GM23248 (cell line): ENCODE measurements at regions not wholly inside any gene's neighbourhood (a gene's known extent, or its start where the extent isn't known, plus 50 kb on each side); places are given as distances from the start of the nearest gene placed in this dataset.
"Not testable (repeated sequence)": the region's sequence is repeated elsewhere in the genome, so short reads cannot be mapped to it uniquely, and the experiment has no call there.

Experiments used
- DNase-seq: peaks from one replicate; pipeline ENCODE4 v3.0.0-alpha.2; 2015
- H2AFZ ChIP-seq: fragments of 200-600 bp; sonication (generic); 2 replicates; pipeline ENCODE4 v1.6.1; 2016; ENCODE audit warnings: antibody characterized with exemption
- H3F3A ChIP-seq: fragments of 200-600 bp; sonication (generic); 2 replicates; pipeline ENCODE4 v1.6.1; 2016; ENCODE audit warnings: mild to moderate bottlenecking, antibody characterized with exemption, mixed run types; ENCODE audit not compliant: insufficient read depth
- H3K27ac ChIP-seq: fragments of 200-600 bp; sonication (generic); 2 replicates; pipeline ENCODE4 v1.5.1; 2016; ENCODE audit warnings: mild to moderate bottlenecking
- H3K27me3 ChIP-seq: fragments of 200-600 bp; sonication (generic); replicated peaks from 2 replicates; pipeline ENCODE4 v1.6.1; 2016; ENCODE audit warnings: mild to moderate bottlenecking; ENCODE audit not compliant: insufficient read depth
- H3K36me3 ChIP-seq: fragments of 200-600 bp; sonication (generic); 2 replicates; pipeline ENCODE4 v1.6.1; 2016; ENCODE audit warnings: low read depth, mild to moderate bottlenecking
- H3K4me1 ChIP-seq: fragments of 200-600 bp; sonication (generic); 2 replicates; pipeline ENCODE4 v1.6.1; 2016; ENCODE audit warnings: mild to moderate bottlenecking; ENCODE audit not compliant: insufficient read depth
- H3K4me2 ChIP-seq: fragments of 200-600 bp; sonication (generic); one replicate; pipeline ENCODE4 v1.6.1; 2016; ENCODE audit warnings: mild to moderate bottlenecking; ENCODE audit not compliant: unreplicated experiment
- H3K4me3 ChIP-seq: fragments of 200-600 bp; sonication (generic); 2 replicates; pipeline ENCODE4 v1.5.1; 2016; ENCODE audit warnings: mild to moderate bottlenecking
- H3K79me2 ChIP-seq: fragments of 200-600 bp; sonication (generic); 2 replicates; pipeline ENCODE4 v1.6.1; 2016; ENCODE audit warnings: mild to moderate bottlenecking; ENCODE audit not compliant: insufficient read depth
- H3K9ac ChIP-seq: fragments of 200-600 bp; sonication (generic); 2 replicates; pipeline ENCODE4 v1.6.1; 2016; ENCODE audit warnings: mild to moderate bottlenecking
- H3K9me2 ChIP-seq: fragments of 200-600 bp; sonication (generic); 2 replicates; pipeline ENCODE4 v1.6.1; 2016; ENCODE audit warnings: mixed run types, mild to moderate bottlenecking, moderate library complexity; ENCODE audit not compliant: insufficient read depth
- H3K9me3 ChIP-seq: fragments of 200-600 bp; sonication (generic); one replicate; pipeline ENCODE4 v1.6.1; 2017; ENCODE audit warnings: low read depth
- H4K20me1 ChIP-seq: fragments of 200-600 bp; sonication (generic); 2 replicates; pipeline ENCODE4 v1.6.0; 2016; ENCODE audit not compliant: insufficient read depth
- EZH2 ChIP-seq: fragments of 200-600 bp; sonication (generic); IDR thresholded peaks from 2 replicates; pipeline ENCODE4 v1.6.1; 2018; ENCODE audit warnings: antibody characterized with exemption, mild to moderate bottlenecking; ENCODE audit not compliant: insufficient read depth, poor library complexity, severe bottlenecking
- EZH2phosphoT487 ChIP-seq: fragments of 200-600 bp; sonication (generic); IDR thresholded peaks from 2 replicates; pipeline ENCODE4 v1.6.1; 2018; ENCODE audit warnings: antibody characterized with exemption, moderate library complexity, mild to moderate bottlenecking, low read depth; ENCODE audit not compliant: insufficient read depth
- WGBS, 2 experiments: methylation state at CpG; one replicate each; pipeline ENCODE4 v1.1.6; 2015 to 2017; ENCODE audit warnings: low lambda C conversion rate in 2 of 2, low coverage in 1 of 2; ENCODE audit errors: missing lambda C conversion rate in 2 of 2; 5-methylcytosine and 5-hydroxymethylcytosine counted together
- in situ Hi-C: fragments of 300-500 bp; cut with MboI; formaldehyde crosslinking; loops from 2 replicates; pipeline ENCODE4 v1.15.0; 2020

DNA sequence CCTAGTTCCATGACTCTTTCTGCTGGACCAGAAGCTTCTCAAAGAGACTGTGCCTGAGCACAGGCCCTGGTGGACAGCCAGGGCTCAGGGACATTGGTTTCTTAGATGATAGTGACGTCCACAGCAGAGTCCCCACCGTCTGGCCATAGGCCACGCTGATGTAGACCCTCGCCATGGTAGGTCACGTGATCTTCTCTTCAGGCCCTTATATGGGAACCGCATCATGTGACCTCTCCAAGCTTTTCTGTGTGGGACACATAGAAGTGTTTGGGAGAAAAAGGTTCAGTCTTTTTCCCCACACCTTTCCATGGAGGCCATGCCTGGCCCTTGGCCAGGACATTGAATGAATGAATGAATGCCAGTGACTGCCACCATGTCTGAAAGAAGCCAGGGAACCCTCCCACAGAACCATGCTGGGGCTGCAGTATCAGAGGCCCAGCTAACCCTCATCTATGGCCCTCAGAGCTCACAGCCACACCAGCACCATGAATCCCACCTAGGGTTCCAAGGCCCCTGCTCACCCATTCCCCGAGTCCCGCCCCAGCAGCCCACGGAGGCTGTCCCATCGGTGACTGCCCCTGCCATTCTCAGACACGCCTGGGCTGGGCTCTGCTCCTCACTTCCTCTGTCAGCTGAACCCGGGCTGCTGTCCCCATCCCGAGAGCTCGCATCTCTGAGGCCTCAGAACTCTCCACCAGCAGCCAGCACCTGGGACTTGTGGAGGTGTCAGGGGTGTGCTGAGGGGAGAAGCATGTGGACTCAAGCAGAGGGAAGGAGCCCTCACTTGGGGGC is 292.1 kb downstream of the ADGRD1 start:
- H3K36me3 ChIP-seq, result no peaks in the 10 kb centered on the region
- TF ChIP-seq EZH2 (no peak), EZH2phosphoT487 (no peak)
- no peaks in the 10 kb centered on the region for H4K20me1 ChIP-seq
- H2AFZ ChIP-seq, result no peak overlapping the region
- 42 to 47% methylated on average over 14 of the region's 14 CpGs for WGBS, 2 experiments
- H3K9ac ChIP-seq, result no peak overlapping the region
- H3K4me3 ChIP-seq, result no peak overlapping the region
- no peaks in the 10 kb centered on the region for H3K4me1 ChIP-seq
- no peaks in the 10 kb centered on the region for H3F3A ChIP-seq
- H3K4me2 ChIP-seq, result no peak overlapping the region
- H3K9me2 ChIP-seq, result no peaks in the 10 kb centered on the region
- no peaks in the 10 kb centered on the region for H3K9me3 ChIP-seq
- in situ Hi-C loops, result no loop called here
- no peak overlapping the region for H3K27ac ChIP-seq
- H3K79me2 ChIP-seq, result no peaks in the 10 kb centered on the region
- no peaks in the 10 kb centered on the region for H3K27me3 ChIP-seq
- DNase-seq, result no peak

DNA sequence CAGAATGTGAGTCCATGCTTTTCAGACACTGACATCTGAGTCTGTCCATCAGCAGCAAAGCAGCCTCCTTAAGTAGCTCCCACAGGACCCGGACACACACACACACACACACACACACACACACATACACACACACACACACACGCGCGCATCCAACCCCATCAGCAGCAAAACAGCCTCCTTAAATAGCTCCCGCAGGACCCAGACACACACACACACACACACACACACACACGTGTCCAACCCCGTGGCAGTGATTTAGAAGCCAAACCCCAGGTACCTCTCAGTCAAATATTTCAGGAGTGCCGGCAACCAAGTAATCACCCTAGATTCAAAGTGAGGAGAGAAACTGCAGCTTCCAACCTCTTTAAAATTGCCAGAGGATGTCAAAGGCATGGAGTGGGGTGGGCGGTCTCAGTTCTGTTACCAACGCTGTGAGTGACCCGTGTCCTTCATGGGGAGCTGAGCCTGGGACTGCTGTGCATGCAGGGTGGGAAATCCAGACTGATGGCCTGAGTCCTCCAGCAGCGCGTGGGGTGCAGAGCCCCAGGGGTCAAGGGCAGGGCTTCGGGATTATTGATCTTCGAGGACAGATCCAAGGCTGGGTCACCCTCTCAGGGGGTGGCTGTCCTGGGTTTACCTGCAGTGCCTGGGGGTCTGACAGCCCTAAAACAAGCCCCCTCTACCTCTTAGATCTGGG is 293.5 kb downstream of the ADGRD1 start:
- H3K4me1 ChIP-seq, H3K36me3 ChIP-seq, in situ Hi-C loops, H2AFZ ChIP-seq, H3K27me3 ChIP-seq, H3K79me2 ChIP-seq, H3K4me3 ChIP-seq, H3K4me2 ChIP-seq, H3K9me2 ChIP-seq, H3K9ac ChIP-seq, H3K9me3 ChIP-seq, H3K27ac ChIP-seq, DNase-seq, H4K20me1 ChIP-seq, H3F3A ChIP-seq: not testable (repeated sequence)
- 43 to 44% methylated on average over 10 to 15 of the region's 15 CpGs for WGBS, 2 experiments

DNA sequence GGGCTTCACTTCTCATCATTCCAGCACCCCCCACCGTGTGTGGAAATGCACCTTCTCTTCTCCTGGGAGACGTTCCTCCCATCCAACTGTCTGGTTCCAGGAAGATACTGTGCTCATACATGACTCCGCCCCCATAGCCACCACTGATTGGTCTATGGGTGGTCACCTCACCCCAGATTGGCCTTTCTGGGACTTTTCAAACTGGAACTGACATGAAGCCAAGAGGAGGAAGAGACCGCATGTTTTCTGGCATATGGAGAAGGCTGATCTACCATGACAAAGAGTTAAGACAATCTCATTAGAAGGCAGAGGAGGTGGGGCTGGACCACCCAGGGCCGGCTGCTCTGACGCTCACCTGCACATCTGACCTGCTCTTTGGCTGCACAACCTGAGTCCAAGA is 294.2 kb downstream of the ADGRD1 start:
- not testable (repeated sequence) for H3K9me3 ChIP-seq
- WGBS, 2 experiments, result 43 to 51% methylated on average over 5 to 6 of the region's 6 CpGs

DNA sequence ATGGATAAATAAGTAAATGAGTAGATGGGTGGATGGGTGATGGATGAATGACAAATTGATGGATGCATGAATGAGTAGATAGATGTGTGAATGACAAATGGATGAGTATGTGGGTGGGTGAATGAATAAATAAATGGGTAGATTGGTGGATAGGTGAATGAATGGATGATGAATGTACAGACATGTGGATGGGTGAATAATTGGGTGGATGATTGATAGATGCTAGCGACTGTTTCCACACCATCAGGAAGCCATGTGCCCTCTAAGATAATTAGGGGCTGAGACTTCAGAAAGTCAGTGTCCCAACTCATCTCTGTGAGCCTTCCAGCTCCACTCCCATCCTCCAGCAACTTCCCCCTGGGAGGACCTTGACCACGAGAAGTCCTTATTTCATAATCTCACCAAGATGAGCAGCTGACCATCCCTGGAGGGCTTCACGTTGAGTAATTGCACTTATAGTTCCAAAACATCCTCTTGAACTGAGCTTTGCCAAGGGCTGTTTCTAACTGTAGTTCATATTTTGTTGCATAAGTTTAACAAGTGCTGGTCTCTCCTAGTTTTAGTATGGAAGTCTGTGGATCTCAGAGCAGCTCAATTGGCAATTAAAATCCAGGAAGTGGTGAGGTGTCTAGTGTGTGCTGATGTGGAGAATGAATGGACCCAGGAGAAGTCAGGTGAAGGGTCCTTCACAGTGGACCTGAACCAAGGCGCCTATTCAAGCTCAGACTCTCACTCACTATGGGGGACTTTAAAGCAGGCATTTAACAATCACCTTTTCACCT is 295.7 kb downstream of the ADGRD1 start:
- Histone ChIP-seq H3K9me3 (no peaks in the 10 kb centered on the region), H3K4me2 (no peak overlapping the region)
- WGBS, 2 experiments, result 12 to 15% methylated on average over 4 of the region's 4 CpGs

More for the DNA sequence above, 294.2 kb downstream of the ADGRD1 start:
- H3F3A ChIP-seq, H2AFZ ChIP-seq, in situ Hi-C loops, H3K4me1 ChIP-seq, H3K27me3 ChIP-seq, H3K36me3 ChIP-seq, DNase-seq, H3K27ac ChIP-seq, H3K9me2 ChIP-seq, H3K4me2 ChIP-seq, H4K20me1 ChIP-seq, H3K9ac ChIP-seq, H3K79me2 ChIP-seq, H3K4me3 ChIP-seq: not testable (repeated sequence)

More for the DNA sequence above, 295.7 kb downstream of the ADGRD1 start:
- Histone ChIP-seq H3K9me2 (no peaks in the 10 kb centered on the region), H3K79me2 (no peaks in the 10 kb centered on the region), H3K27ac (no peak overlapping the region), H2AFZ (no peak overlapping the region), H3K36me3 (no peaks in the 10 kb centered on the region), H3K27me3 (no peaks in the 10 kb centered on the region), H3K4me3 (no peak overlapping the region), H4K20me1 (no peaks in the 10 kb centered on the region), H3K9ac (no peak overlapping the region), H3F3A (no peaks in the 10 kb centered on the region), H3K4me1 (no peaks in the 10 kb centered on the region)
- TF ChIP-seq EZH2phosphoT487, result no peak
- TF ChIP-seq EZH2, result no peak
- in situ Hi-C loops, result no loop called here
- no peak for DNase-seq
